ENCODE measurements at regions not wholly inside any gene's neighbourhood (a gene's known extent, or its start where the extent isn't known, plus 50 kb on each side); places are given as distances from the start of the nearest gene placed in this dataset.
"Not testable (repeated sequence)": the region's sequence is repeated elsewhere in the genome, so short reads cannot be mapped to it uniquely, and the experiment has no call there.

- DNase-seq: not testable (repeated sequence)
Observed at GRCh38 chr7:97928844-97929243, 56.6 kb upstream of the ASNS start.

- peak; percentile 69 for DNase-seq
Observed at GRCh38 chr7:97927790-97928748, 55.9 kb upstream of the ASNS start.
